K562 (cell line): ENCODE measurements at regions not wholly inside any gene's neighbourhood (a gene's known extent, or its start where the extent isn't known, plus 50 kb on each side); places are given as distances from the start of the nearest gene placed in this dataset.

Source experiments
- ATF6 ChIP-seq: sonication (generic); formaldehyde crosslinking; IDR thresholded peaks from 2 replicates; pipeline ENCODE4 v1.4.0; 2020; ENCODE audit warnings: mild to moderate bottlenecking, missing genetic modification reagents
- POLR2AphosphoS5 ChIP-seq: IDR thresholded peaks from 2 replicates; pipeline ENCODE4 v1.6.1; 2011; ENCODE audit warnings: mild to moderate bottlenecking, low read depth, low read length, moderate library complexity; ENCODE audit not compliant: control insufficient read depth, insufficient read depth
- RBM17 ChIP-seq: fragments of 200-400 bp; formaldehyde crosslinking; IDR thresholded peaks from 2 replicates; pipeline ENCODE4 v1.6.1; 2017; ENCODE audit warnings: low read depth, mild to moderate bottlenecking, low read length, borderline replicate concordance
- SREBF1 ChIP-seq: fragments of 150-350 bp; IDR thresholded peaks from 2 replicates; pipeline ENCODE4 v1.6.1; 2014; ENCODE audit warnings: antibody characterized with exemption, low read depth, low read length, borderline replicate concordance
- ZNF134 ChIP-seq: fragments of 250-450 bp; sonication (Bioruptor Pico); conservative IDR thresholded peaks from 2 replicates; pipeline ENCODE4 v1.4.0; 2020
- TF ChIP-seq, protein P1 (sequence below): fragments of 200-600 bp; sonication (generic); IDR thresholded peaks from one replicate; pipeline ENCODE4 v1.6.1; 2012; ENCODE audit warnings: mild to moderate bottlenecking, low read depth, low read length, inconsistent platforms

DNA sequence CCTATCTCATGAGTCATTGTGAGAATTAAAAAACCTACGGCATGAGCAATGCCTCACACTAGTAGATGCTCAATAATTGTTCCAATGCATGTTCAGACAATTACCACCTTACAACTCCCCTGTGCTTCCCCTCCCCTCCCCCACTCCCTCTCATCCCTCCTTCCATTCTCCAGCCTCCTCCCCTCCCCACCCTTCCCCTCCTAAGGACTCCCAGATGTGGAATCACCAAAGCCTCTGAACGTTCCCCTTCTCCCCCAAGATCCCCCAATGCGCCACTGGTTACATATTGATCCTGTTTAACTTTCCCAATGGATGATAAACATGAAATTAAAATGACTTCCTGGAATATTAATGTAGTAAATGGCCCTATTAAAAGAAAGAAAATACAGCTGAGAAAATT, 84.8 kb downstream of the PCDH1 start (continued):
- TF ChIP-seq, protein P1, sequence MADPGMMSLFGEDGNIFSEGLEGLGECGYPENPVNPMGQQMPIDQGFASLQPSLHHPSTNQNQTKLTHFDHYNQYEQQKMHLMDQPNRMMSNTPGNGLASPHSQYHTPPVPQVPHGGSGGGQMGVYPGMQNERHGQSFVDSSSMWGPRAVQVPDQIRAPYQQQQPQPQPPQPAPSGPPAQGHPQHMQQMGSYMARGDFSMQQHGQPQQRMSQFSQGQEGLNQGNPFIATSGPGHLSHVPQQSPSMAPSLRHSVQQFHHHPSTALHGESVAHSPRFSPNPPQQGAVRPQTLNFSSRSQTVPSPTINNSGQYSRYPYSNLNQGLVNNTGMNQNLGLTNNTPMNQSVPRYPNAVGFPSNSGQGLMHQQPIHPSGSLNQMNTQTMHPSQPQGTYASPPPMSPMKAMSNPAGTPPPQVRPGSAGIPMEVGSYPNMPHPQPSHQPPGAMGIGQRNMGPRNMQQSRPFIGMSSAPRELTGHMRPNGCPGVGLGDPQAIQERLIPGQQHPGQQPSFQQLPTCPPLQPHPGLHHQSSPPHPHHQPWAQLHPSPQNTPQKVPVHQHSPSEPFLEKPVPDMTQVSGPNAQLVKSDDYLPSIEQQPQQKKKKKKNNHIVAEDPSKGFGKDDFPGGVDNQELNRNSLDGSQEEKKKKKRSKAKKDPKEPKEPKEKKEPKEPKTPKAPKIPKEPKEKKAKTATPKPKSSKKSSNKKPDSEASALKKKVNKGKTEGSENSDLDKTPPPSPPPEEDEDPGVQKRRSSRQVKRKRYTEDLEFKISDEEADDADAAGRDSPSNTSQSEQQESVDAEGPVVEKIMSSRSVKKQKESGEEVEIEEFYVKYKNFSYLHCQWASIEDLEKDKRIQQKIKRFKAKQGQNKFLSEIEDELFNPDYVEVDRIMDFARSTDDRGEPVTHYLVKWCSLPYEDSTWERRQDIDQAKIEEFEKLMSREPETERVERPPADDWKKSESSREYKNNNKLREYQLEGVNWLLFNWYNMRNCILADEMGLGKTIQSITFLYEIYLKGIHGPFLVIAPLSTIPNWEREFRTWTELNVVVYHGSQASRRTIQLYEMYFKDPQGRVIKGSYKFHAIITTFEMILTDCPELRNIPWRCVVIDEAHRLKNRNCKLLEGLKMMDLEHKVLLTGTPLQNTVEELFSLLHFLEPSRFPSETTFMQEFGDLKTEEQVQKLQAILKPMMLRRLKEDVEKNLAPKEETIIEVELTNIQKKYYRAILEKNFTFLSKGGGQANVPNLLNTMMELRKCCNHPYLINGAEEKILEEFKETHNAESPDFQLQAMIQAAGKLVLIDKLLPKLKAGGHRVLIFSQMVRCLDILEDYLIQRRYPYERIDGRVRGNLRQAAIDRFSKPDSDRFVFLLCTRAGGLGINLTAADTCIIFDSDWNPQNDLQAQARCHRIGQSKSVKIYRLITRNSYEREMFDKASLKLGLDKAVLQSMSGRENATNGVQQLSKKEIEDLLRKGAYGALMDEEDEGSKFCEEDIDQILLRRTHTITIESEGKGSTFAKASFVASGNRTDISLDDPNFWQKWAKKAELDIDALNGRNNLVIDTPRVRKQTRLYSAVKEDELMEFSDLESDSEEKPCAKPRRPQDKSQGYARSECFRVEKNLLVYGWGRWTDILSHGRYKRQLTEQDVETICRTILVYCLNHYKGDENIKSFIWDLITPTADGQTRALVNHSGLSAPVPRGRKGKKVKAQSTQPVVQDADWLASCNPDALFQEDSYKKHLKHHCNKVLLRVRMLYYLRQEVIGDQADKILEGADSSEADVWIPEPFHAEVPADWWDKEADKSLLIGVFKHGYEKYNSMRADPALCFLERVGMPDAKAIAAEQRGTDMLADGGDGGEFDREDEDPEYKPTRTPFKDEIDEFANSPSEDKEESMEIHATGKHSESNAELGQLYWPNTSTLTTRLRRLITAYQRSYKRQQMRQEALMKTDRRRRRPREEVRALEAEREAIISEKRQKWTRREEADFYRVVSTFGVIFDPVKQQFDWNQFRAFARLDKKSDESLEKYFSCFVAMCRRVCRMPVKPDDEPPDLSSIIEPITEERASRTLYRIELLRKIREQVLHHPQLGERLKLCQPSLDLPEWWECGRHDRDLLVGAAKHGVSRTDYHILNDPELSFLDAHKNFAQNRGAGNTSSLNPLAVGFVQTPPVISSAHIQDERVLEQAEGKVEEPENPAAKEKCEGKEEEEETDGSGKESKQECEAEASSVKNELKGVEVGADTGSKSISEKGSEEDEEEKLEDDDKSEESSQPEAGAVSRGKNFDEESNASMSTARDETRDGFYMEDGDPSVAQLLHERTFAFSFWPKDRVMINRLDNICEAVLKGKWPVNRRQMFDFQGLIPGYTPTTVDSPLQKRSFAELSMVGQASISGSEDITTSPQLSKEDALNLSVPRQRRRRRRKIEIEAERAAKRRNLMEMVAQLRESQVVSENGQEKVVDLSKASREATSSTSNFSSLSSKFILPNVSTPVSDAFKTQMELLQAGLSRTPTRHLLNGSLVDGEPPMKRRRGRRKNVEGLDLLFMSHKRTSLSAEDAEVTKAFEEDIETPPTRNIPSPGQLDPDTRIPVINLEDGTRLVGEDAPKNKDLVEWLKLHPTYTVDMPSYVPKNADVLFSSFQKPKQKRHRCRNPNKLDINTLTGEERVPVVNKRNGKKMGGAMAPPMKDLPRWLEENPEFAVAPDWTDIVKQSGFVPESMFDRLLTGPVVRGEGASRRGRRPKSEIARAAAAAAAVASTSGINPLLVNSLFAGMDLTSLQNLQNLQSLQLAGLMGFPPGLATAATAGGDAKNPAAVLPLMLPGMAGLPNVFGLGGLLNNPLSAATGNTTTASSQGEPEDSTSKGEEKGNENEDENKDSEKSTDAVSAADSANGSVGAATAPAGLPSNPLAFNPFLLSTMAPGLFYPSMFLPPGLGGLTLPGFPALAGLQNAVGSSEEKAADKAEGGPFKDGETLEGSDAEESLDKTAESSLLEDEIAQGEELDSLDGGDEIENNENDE = no peak
- TF ChIP-seq SREBF1 = no peak
- TF ChIP-seq ZNF134 (CRISPR knock-in tag) = no peak
- no peak for TF ChIP-seq ATF6 (CRISPR knock-in tag)
- TF ChIP-seq RBM17 = no peak
- no peak for TF ChIP-seq POLR2AphosphoS5
